ENCODE measurements at regions not wholly inside any gene's neighbourhood (a gene's known extent, or its start where the extent isn't known, plus 50 kb on each side); places are given as distances from the start of the nearest gene placed in this dataset.

GRCh38 chr14:80403036-80403435, 191.7 kb upstream of the DIO2 start:
- TF ChIP-seq, protein P1, sequence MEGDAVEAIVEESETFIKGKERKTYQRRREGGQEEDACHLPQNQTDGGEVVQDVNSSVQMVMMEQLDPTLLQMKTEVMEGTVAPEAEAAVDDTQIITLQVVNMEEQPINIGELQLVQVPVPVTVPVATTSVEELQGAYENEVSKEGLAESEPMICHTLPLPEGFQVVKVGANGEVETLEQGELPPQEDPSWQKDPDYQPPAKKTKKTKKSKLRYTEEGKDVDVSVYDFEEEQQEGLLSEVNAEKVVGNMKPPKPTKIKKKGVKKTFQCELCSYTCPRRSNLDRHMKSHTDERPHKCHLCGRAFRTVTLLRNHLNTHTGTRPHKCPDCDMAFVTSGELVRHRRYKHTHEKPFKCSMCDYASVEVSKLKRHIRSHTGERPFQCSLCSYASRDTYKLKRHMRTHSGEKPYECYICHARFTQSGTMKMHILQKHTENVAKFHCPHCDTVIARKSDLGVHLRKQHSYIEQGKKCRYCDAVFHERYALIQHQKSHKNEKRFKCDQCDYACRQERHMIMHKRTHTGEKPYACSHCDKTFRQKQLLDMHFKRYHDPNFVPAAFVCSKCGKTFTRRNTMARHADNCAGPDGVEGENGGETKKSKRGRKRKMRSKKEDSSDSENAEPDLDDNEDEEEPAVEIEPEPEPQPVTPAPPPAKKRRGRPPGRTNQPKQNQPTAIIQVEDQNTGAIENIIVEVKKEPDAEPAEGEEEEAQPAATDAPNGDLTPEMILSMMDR (IDR thresholded peaks at IDR 0.05), result no peak
- Histone ChIP-seq H3K27ac (no peak overlapping the region), H3K4me1 (no peaks in the 10 kb centered on the region), H3K4me3 (no peak overlapping the region), H3K27me3 (ENCODE audit: insufficient read depth in 3 of 3, low read length in 2 of 3) (no peaks in the 10 kb centered on the region), H3K36me3 (ENCODE audit: insufficient read depth in 1 of 2, low read depth in 1 of 2) (no peaks in the 10 kb centered on the region), H3K9me3 (peaks cover 3% of the 10 kb centered on the region)
- WGBS, 3 donors, result 90 to 97% (median 95%) methylated on average over 1 of the region's 1 CpG
- intact Hi-C loops (cut with DNase I), result no loop called here
- no peak for DNase-seq
- ATAC-seq, result no peak

GRCh38 chr14:80395031-80395430, 183.7 kb upstream of the DIO2 start:
- Histone ChIP-seq H3K27me3 (ENCODE audit: insufficient read depth in 3 of 3, low read length in 2 of 3) (no peaks in the 10 kb centered on the region), H3K27ac (no peak overlapping the region), H3K9me3 (peaks cover 3% of the 10 kb centered on the region), H3K36me3 (ENCODE audit: insufficient read depth in 1 of 2, low read depth in 1 of 2) (no peaks in the 10 kb centered on the region), H3K4me3 (no peak overlapping the region), H3K4me1 (no peaks in the 10 kb centered on the region)
- TF ChIP-seq, protein P1 (IDR thresholded peaks at IDR 0.05), result no peak
- intact Hi-C loops (cut with DNase I), result no loop called here
- ATAC-seq (no peak), DNase-seq (no peak)
- WGBS, 3 donors, result 49 to 66% (median 50%) methylated on average over 2 of the region's 2 CpGs

DNA sequence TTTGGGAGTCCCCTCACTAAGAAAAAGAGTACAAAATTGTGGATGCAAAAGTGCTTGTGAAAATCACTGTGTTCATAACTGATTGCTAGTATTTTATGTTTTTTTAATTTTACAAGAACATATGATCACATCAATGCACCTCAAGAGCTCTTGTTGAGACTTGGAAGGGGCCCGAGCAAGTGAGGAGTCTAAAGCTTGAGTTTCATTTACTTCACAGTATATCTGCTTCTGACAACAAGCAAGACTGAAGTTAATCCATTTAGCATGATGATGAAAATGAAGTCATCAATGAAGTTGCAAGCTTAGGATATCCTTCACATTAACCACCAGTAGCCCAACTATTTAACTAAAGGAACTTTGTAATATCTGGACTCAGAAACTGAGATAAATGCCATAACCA, 182.5 kb upstream of the DIO2 start:
- H3K36me3 ChIP-seq (ENCODE audit: insufficient read depth in 1 of 2, low read depth in 1 of 2), result no peaks in the 10 kb centered on the region
- H3K4me3 ChIP-seq, result no peak overlapping the region
- TF ChIP-seq, protein P1 (IDR thresholded peaks at IDR 0.05), result no peak
- H3K27me3 ChIP-seq (ENCODE audit: insufficient read depth in 3 of 3, low read length in 2 of 3), result no peaks in the 10 kb centered on the region
- intact Hi-C loops (cut with DNase I), result no loop called here
- no peak for DNase-seq
- no peak overlapping the region for H3K27ac ChIP-seq
- H3K4me1 ChIP-seq, result no peaks in the 10 kb centered on the region
- H3K9me3 ChIP-seq, result peaks cover 3% of the 10 kb centered on the region
- 0 to 46% (median 22%) methylated on average over 1 of the region's 1 CpG for WGBS, 3 donors
- no peak for ATAC-seq

DNA sequence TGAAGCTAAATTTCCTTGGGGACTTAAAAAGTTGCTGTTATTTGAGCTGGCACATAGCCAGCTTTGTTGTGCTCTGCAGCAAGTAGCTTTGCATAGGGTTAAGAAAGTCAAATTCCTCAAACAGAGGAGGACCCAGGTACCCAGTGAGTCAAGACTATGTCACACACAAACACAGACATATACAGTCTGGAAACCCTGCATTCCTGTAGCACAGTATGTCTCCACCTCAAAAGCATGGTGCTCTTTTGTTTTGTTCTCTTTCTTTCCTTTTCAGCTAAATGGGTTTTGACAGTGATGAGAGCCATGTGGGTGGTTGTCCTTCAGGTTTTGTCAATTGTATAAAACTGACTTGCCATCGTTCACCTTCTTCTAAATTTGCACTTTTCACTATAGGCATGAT, 179.6 kb upstream of the DIO2 start:
- no peaks in the 10 kb centered on the region for H3K36me3 ChIP-seq (ENCODE audit: insufficient read depth in 1 of 2, low read depth in 1 of 2)
- 87 to 95% (median 90%) methylated on average over 1 of the region's 1 CpG for WGBS, 3 donors
- no peak for DNase-seq
- H3K27ac ChIP-seq, result no peak overlapping the region
- intact Hi-C loops (cut with DNase I), result no loop called here
- H3K4me3 ChIP-seq, result no peak overlapping the region
- no peaks in the 10 kb centered on the region for H3K9me3 ChIP-seq
- ATAC-seq, result no peak
- no peaks in the 10 kb centered on the region for H3K4me1 ChIP-seq
- no peaks in the 10 kb centered on the region for H3K27me3 ChIP-seq (ENCODE audit: insufficient read depth in 3 of 3, low read length in 2 of 3)
- TF ChIP-seq, protein P1 (IDR thresholded peaks at IDR 0.05), result no peak

GRCh38 chr14:80388980-80389711, 177.8 kb upstream of the DIO2 start:
- ATAC-seq, result no peak
- intact Hi-C loops (cut with DNase I), result no loop called here
- no peaks in the 10 kb centered on the region for H3K4me1 ChIP-seq
- no peak overlapping the region for H3K27ac ChIP-seq
- no peak overlapping the region for H3K4me3 ChIP-seq
- TF ChIP-seq, protein P1 (IDR thresholded peaks at IDR 0.05), result no peak
- WGBS, 3 donors, result 72 to 92% (median 81%) methylated on average over 2 of the region's 2 CpGs
- H3K27me3 ChIP-seq (ENCODE audit: insufficient read depth in 3 of 3, low read length in 2 of 3), result no peaks in the 10 kb centered on the region
- H3K9me3 ChIP-seq, result no peaks in the 10 kb centered on the region
- H3K36me3 ChIP-seq (ENCODE audit: insufficient read depth in 1 of 2, low read depth in 1 of 2), result no peaks in the 10 kb centered on the region
- DNase-seq, result no peak
